GM13977 (cell line): ENCODE measurements at regions not wholly inside any gene's neighbourhood (a gene's known extent, or its start where the extent isn't known, plus 50 kb on each side); places are given as distances from the start of the nearest gene placed in this dataset.

Source experiments
- DNase-seq: peaks from one replicate; pipeline ENCODE4 v3.0.0; 2012; ENCODE audit warnings: low spot score
- CTCF ChIP-seq: IDR thresholded peaks from 2 replicates; pipeline ENCODE4 v1.5.1; 2012; ENCODE audit warnings: mild to moderate bottlenecking, control low read depth; ENCODE audit not compliant: insufficient read depth; ENCODE audit errors: extremely low read depth, missing control alignments
- in situ Hi-C: fragments of 300-500 bp; cut with MboI; formaldehyde crosslinking; loops from one replicate; pipeline ENCODE4 v1.12.0; 2022; ENCODE audit warnings: low sequenced_read_pairs, low pct_unique_long_range_greater_than_20kb, mixed read lengths, inconsistent platforms; ENCODE audit not compliant: unreplicated experiment

DNA sequence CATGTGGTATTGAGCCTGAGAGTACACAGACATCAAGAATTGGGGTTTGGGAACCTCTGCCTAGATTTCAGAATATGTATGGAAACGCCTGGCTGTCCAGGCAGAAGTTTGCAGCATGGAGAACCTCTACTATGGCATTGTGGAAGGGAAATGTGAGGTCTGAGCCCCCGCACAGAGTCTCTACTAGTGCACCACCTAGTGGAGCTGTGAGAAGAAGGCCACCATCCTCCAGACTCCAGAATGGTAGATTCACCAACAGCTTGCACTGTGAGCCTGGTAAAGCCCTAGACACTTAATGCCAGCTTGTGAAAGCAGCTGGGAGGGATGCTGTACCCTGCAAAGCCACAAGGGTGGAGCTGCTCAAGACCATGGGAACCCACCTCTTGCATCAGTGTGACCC, 658.2 kb downstream of the HACE1 start:
- in situ Hi-C loops = no loop called here
- DNase-seq = no peak
- no peak for TF ChIP-seq CTCF

DNA sequence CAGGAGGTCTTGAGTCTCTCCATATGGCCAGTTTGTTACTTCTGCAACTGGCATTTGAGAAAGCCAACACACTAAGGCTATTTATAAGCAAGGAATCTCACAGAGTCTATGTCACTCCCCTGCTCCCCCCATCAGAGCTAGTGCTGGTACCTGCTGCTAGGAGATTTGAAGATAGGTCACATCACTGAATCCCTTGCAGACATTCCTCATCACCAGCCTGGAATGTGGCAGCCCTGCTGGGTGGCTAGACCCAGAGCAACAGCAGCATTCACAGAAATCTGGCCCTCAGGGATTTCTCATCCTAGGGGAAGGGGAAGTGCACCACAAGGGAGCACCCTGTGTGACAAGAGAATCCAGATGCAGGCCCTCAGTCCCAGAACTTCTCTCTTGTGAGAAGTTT, 672.1 kb downstream of the HACE1 start:
- TF ChIP-seq CTCF = no peak
- no peak for DNase-seq
- in situ Hi-C loops = no loop called here

DNA sequence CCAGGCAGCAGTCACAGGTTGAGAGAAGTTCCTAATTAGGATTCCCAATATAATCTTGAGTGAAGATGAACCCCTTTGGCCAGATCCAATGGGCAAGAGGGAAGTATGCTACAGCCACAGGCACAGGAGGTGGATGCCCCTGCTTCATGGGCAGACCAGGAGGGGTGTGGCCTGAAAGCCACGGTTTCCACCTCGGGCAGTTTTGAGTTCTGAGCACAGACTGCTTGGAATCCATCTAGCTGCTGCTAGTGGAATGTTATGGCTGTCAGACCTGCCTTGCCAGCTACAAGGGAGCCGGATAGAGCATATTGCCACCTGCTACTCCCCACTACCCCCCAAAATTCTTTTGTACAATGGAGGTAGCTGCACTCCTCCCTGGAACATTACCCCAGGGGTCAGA, 672.9 kb downstream of the HACE1 start:
- no peak for DNase-seq
- no peak for TF ChIP-seq CTCF
- in situ Hi-C loops = no loop called here

DNA sequence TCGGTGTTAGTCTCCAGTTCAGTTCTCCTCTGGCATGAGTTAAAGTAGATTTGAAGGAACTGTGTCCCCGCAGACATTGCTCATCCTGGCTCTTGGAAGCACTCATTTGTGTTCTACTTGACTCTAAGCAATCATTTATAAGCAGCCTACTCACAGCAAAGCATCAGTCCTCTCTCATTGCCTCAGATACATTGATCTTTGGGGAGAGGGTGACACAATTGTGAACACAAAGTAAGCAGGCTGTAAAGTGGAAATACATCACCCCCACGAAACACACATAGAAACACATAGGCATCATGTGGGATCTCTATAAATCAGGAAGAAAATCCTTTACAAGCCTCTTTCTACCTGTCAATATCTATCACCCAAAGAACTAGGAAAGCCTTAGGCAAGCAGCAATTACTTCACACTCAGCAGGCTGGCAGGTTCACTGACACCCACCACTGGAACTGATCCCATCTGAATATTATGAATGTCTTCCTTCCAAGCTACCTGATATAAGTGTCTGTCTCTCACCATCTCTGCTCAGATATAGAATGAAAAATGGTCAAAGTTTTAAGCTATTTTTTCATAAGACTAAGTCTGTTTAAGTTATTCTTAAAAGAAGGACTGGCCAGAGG, 675.8 kb downstream of the HACE1 start:
- DNase-seq = no peak
- in situ Hi-C loops = no loop called here
- no peak for TF ChIP-seq CTCF

DNA sequence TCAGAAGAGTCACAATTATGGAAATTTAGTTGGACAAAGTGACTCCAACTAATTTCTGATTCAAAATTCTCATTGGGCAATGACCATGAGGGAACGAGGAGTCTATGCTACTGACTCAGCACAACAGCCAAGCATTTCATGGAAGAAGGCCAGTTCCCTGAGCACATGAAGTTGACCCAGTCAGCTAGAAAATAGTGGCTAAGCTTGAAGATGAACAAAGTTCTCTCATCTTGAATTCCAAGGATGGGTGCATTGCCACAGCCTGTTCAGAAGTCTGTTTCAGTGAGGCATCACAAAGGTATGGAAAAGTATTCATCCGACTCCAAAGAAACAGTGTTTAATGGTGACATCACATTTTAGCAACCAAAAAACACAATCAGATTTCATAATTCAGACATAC, 676.9 kb downstream of the HACE1 start:
- no peak for TF ChIP-seq CTCF
- no peak for DNase-seq
- in situ Hi-C loops = no loop called here

GRCh38 chr6:104173668-104174067, 686.1 kb downstream of the HACE1 start:
- no peak for DNase-seq
- in situ Hi-C loops = no loop called here
- TF ChIP-seq CTCF = no peak

DNA sequence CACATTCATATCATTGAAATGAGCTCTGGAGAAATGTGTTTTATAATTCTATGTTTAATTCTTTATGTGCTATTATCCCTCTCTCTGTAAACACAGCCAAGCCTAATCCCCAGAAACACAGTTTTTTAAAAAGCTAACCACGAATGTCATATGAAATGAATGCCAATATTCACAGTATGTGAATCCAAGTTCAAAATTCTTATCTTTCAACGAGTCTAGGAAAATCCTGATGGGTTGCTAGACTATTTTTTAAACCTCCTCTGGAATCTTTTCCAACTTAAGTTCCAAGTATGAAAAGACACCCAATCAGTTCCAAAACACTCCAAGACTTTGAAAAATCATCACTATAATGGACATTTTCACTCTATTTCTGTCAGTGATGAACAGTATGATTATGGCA, 689.3 kb downstream of the HACE1 start:
- no peak for TF ChIP-seq CTCF
- in situ Hi-C loops = no loop called here
- no peak for DNase-seq
